Body of pancreas (tissue), 4 donors: ENCODE measurements at regions not wholly inside any gene's neighbourhood (a gene's known extent, or its start where the extent isn't known, plus 50 kb on each side); places are given as distances from the start of the nearest gene placed in this dataset.

Source experiments
- POLR2A ChIP-seq, 3 donors: fragments of 450-650 bp; IDR thresholded peaks; one replicate each; pipeline ENCODE4 v1.6.1; 2016; ENCODE audit warnings: antibody characterized with exemption in 3 of 3, mild to moderate bottlenecking in 2 of 3
- TF ChIP-seq, protein P1 (sequence below), 7 experiments: fragments of 450-650 bp in 4 of 7; fragments of 200-600 bp in 3 of 7; sonication (generic) in 3 of 7; IDR thresholded peaks; one replicate each; pipeline ENCODE4 v1.5.1; 2016 to 2019; ENCODE audit warnings: antibody characterized with exemption in 7 of 7

- TF ChIP-seq, protein P1, sequence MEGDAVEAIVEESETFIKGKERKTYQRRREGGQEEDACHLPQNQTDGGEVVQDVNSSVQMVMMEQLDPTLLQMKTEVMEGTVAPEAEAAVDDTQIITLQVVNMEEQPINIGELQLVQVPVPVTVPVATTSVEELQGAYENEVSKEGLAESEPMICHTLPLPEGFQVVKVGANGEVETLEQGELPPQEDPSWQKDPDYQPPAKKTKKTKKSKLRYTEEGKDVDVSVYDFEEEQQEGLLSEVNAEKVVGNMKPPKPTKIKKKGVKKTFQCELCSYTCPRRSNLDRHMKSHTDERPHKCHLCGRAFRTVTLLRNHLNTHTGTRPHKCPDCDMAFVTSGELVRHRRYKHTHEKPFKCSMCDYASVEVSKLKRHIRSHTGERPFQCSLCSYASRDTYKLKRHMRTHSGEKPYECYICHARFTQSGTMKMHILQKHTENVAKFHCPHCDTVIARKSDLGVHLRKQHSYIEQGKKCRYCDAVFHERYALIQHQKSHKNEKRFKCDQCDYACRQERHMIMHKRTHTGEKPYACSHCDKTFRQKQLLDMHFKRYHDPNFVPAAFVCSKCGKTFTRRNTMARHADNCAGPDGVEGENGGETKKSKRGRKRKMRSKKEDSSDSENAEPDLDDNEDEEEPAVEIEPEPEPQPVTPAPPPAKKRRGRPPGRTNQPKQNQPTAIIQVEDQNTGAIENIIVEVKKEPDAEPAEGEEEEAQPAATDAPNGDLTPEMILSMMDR (IDR thresholded peaks at IDR 0.05), result no peak
- TF ChIP-seq POLR2A (IDR thresholded peaks at IDR 0.05), result no peak
These were observed 99.5 kb upstream of the FTMT start for GRCh38 chr5:121752149-121752548.
